HG02571 (cell line): ENCODE measurements at regions not wholly inside any gene's neighbourhood (a gene's known extent, or its start where the extent isn't known, plus 50 kb on each side); places are given as distances from the start of the nearest gene placed in this dataset.

Experiments
- ATAC-seq: cut with Tn5 transposase; IDR thresholded peaks from one replicate; pipeline ENCODE4 v1.9.1; 2021; ENCODE audit warnings: mild to moderate bottlenecking, moderate library complexity; ENCODE audit not compliant: unreplicated experiment

- ATAC-seq = no peak
Observed at GRCh38 chr7:131096267-131096927, 231.3 kb upstream of the MKLN1 start.

GRCh38 chr7:131097662-131098376, 229.9 kb upstream of the MKLN1 start:
- no peak for ATAC-seq

- ATAC-seq = no peak
Observed at GRCh38 chr7:131098527-131098926, 229.1 kb upstream of the MKLN1 start.

GRCh38 chr7:131100357-131101054, 227.2 kb upstream of the MKLN1 start:
- ATAC-seq = no peak

GRCh38 chr7:131103997-131104396, 223.7 kb upstream of the MKLN1 start:
- no peak for ATAC-seq

- ATAC-seq = no peak
Observed at GRCh38 chr7:131104596-131105293, 222.9 kb upstream of the MKLN1 start.

- ATAC-seq = no peak
Observed at GRCh38 chr7:131105294-131105798, 222.3 kb upstream of the MKLN1 start.

GRCh38 chr7:131105799-131106680, 221.6 kb upstream of the MKLN1 start:
- peak; percentile 30 for ATAC-seq

- ATAC-seq = no peak
Observed at GRCh38 chr7:131106681-131107336, 220.9 kb upstream of the MKLN1 start.

GRCh38 chr7:131107337-131108211, 220.1 kb upstream of the MKLN1 start:
- peak; percentile 49 for ATAC-seq

GRCh38 chr7:131108212-131108940, 219.3 kb upstream of the MKLN1 start:
- ATAC-seq = no peak

GRCh38 chr7:131109011-131109758, 218.5 kb upstream of the MKLN1 start:
- no peak for ATAC-seq

GRCh38 chr7:131109759-131110296, 217.8 kb upstream of the MKLN1 start:
- ATAC-seq = no peak

GRCh38 chr7:131110297-131111080, 217.2 kb upstream of the MKLN1 start:
- ATAC-seq = no peak

GRCh38 chr7:131111081-131111576, 216.5 kb upstream of the MKLN1 start:
- no peak for ATAC-seq

- no peak for ATAC-seq
Observed at GRCh38 chr7:131111792-131112191, 215.9 kb upstream of the MKLN1 start.
